AG04450 (cell line): ENCODE measurements at regions not wholly inside any gene's neighbourhood (a gene's known extent, or its start where the extent isn't known, plus 50 kb on each side); places are given as distances from the start of the nearest gene placed in this dataset.
"Not testable (repeated sequence)": the region's sequence is repeated elsewhere in the genome, so short reads cannot be mapped to it uniquely, and the experiment has no call there.

Source experiments
- CTCF ChIA-PET: fragments of 300-600, 350-600 bp; formaldehyde crosslinking; extraction: SDS; loops from one replicate; lab custom pipeline; 2022; ENCODE audit warnings: antibody characterized with exemption, inconsistent platforms; lab: Charles Lee
- POLR2A ChIA-PET: fragments of 350-600 bp; formaldehyde crosslinking; extraction: SDS; loops from one replicate; lab custom pipeline; 2021; ENCODE audit warnings: antibody characterized with exemption, inconsistent platforms; lab: Yijun Ruan, JAX
- DNase-seq: peaks from one replicate; pipeline ENCODE4 v3.0.0-alpha.2; 2011; ENCODE audit warnings: low read depth, low spot score
- H3K27ac ChIP-seq: one replicate; pipeline ENCODE4 v1.5.1; 2012; ENCODE audit warnings: low read depth, low read length, control low read depth
- H3K27me3 ChIP-seq: one replicate; pipeline ENCODE4 v1.6.0; 2012; ENCODE audit warnings: low read length; ENCODE audit not compliant: control insufficient read depth, insufficient read depth
- H3K4me3 ChIP-seq: 2 replicates; pipeline ENCODE4 v1.5.1; 2011; ENCODE audit warnings: mild to moderate bottlenecking, low read depth, low read length, control low read depth
- H3K9me3 ChIP-seq: 2 replicates; pipeline ENCODE4 v1.5.1; 2012; ENCODE audit warnings: low read length; ENCODE audit not compliant: control insufficient read depth, insufficient read depth
- CTCF ChIP-seq: IDR thresholded peaks from 2 replicates; pipeline ENCODE4 v1.5.1; 2011; ENCODE audit warnings: low read depth, low read length, control low read depth, inconsistent platforms

DNA sequence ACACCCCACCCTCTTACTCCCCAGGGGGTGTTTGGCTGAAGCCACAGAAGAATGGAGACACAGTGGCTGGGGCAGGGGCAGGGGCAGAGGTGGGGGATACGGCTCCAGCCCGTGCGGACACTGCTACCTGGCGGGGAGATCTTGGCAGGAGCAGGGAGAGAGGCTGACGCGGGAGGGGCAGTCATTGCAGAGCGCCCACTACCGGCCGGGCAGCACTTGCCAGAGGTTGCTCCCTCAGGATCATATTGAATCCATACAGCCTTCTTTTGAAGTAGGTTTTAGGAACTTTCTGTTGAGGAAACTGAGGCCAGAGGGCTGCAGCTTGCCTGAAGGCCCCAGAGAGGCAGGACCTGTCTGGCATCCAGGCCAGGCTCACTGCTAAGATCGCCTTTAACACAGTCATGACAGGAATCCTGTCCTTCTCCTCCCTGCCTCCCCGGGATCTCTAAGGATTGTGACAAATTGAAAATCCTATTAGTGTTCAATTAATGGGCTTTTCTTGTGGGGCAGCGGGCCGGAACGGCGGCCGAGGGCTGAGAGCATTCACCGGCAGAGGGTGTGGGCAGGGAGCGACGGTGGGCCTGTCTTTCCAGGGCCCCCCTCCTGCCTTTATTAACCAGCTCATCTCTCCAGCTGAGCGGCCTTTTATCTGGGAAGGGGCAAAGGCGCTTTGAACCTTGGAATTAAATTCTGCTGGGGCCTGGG is 65.5 kb upstream of the WNT4 start:
- CTCF ChIA-PET: no interaction called here
- H3K27me3 ChIP-seq: peaks cover 80% of the 10 kb centered on the region
- H3K27ac ChIP-seq: no peak overlapping the region

GRCh38 chr1:22208973-22209378 is 66.1 kb upstream of the WNT4 start:
- TF ChIP-seq CTCF: no peak
- CTCF ChIA-PET: no interaction called here
- peaks cover 81% of the 10 kb centered on the region for H3K27me3 ChIP-seq
- no peak overlapping the region for H3K4me3 ChIP-seq
- no peaks in the 10 kb centered on the region for H3K9me3 ChIP-seq
- H3K27ac ChIP-seq: no peak overlapping the region
- POLR2A ChIA-PET: no interaction called here
- DNase-seq: no peak

More for the DNA sequence above, 65.5 kb upstream of the WNT4 start:
- POLR2A ChIA-PET: no interaction called here
- DNase-seq: no peak
- H3K4me3 ChIP-seq: no peak overlapping the region
- TF ChIP-seq CTCF: no peak
- H3K9me3 ChIP-seq: no peaks in the 10 kb centered on the region

- H3K9me3 ChIP-seq: no peaks in the 10 kb centered on the region
- TF ChIP-seq CTCF: no peak
- ChIA-PET POLR2A (no interaction called here), CTCF (interaction anchor here (1.0 kb wide), 1 partner anchor 65 kb away, joined by 3 read pairs; no protein-coding TSS in a partner anchor)
- H3K4me3 ChIP-seq: no peak overlapping the region
- H3K27ac ChIP-seq: no peak overlapping the region
- peaks cover 80% of the 10 kb centered on the region for H3K27me3 ChIP-seq
- no peak for DNase-seq
Measured at GRCh38 chr1:22210176-22210575, 67.3 kb upstream of the WNT4 start.

GRCh38 chr1:22210636-22211035 is 67.7 kb upstream of the WNT4 start:
- no peaks in the 10 kb centered on the region for H3K9me3 ChIP-seq
- TF ChIP-seq CTCF: no peak
- no peak for DNase-seq
- ChIA-PET POLR2A (no interaction called here), CTCF (interaction anchor here (1.0 kb wide), 1 partner anchor 64 kb away, joined by 3 read pairs; no protein-coding TSS in a partner anchor)
- H3K27me3 ChIP-seq: peaks cover 79% of the 10 kb centered on the region
- H3K4me3 ChIP-seq: no peak overlapping the region
- H3K27ac ChIP-seq: no peak overlapping the region

GRCh38 chr1:22211459-22211858 is 68.6 kb upstream of the WNT4 start:
- CTCF ChIA-PET, H3K9me3 ChIP-seq, DNase-seq, H3K4me3 ChIP-seq, H3K27ac ChIP-seq, POLR2A ChIA-PET: not testable (repeated sequence)
- peaks cover 82% of the 10 kb centered on the region for H3K27me3 ChIP-seq
